Fibroblast of pulmonary artery (primary cell): ENCODE measurements at regions not wholly inside any gene's neighbourhood (a gene's known extent, or its start where the extent isn't known, plus 50 kb on each side); places are given as distances from the start of the nearest gene placed in this dataset.

ENCODE experiments used
- DNase-seq: peaks from one replicate; pipeline ENCODE4 v3.0.0-alpha.2; 2010; ENCODE audit warnings: low read depth
- H3K4me3 ChIP-seq: replicated peaks from 2 replicates; pipeline ENCODE4 v1.5.1; 2011; ENCODE audit warnings: low read depth, mild to moderate bottlenecking, control low read depth, low read length, moderate library complexity
- CTCF ChIP-seq: IDR thresholded peaks from 2 replicates; pipeline ENCODE4 v1.5.1; 2011; ENCODE audit warnings: mild to moderate bottlenecking, control low read depth, low read length, inconsistent platforms; ENCODE audit errors: missing control alignments

GRCh38 chr2:107111623-107112022, 225.7 kb upstream of the ST6GAL2 start:
- no peak for DNase-seq
- no peak overlapping the region for H3K4me3 ChIP-seq
- no peak for TF ChIP-seq CTCF

GRCh38 chr2:107112561-107112960, 226.6 kb upstream of the ST6GAL2 start:
- no peak overlapping the region for H3K4me3 ChIP-seq
- DNase-seq: no peak
- TF ChIP-seq CTCF: no peak

GRCh38 chr2:107128381-107128780, 242.4 kb upstream of the ST6GAL2 start:
- no peak overlapping the region for H3K4me3 ChIP-seq
- no peak for TF ChIP-seq CTCF
- no peak for DNase-seq

GRCh38 chr2:107132070-107132469, 246.1 kb upstream of the ST6GAL2 start:
- no peak overlapping the region for H3K4me3 ChIP-seq
- no peak for TF ChIP-seq CTCF
- no peak for DNase-seq

- no peak for TF ChIP-seq CTCF
- no peak overlapping the region for H3K4me3 ChIP-seq
- DNase-seq: no peak
These were observed 246.8 kb upstream of the ST6GAL2 start for GRCh38 chr2:107132746-107133145.

- H3K4me3 ChIP-seq: no peak overlapping the region
- DNase-seq: no peak
- no peak for TF ChIP-seq CTCF
These were observed 247.4 kb upstream of the ST6GAL2 start for GRCh38 chr2:107133412-107133811.

- no peak for DNase-seq
- no peak for TF ChIP-seq CTCF
These were observed 250.8 kb upstream of the ST6GAL2 start for GRCh38 chr2:107136733-107137132.

More at GRCh38 chr2:107136733-107137132, 250.8 kb upstream of the ST6GAL2 start:
- no peak overlapping the region for H3K4me3 ChIP-seq
